ENCODE measurements at regions not wholly inside any gene's neighbourhood (a gene's known extent, or its start where the extent isn't known, plus 50 kb on each side); places are given as distances from the start of the nearest gene placed in this dataset.

GRCh38 chr5:124289130-124289529, 457.3 kb downstream of the ZNF608 start:
- TF ChIP-seq POLR2A (IDR thresholded peaks at IDR 0.05; ENCODE audit: control extremely low read depth in 1 of 2, low read depth in 2 of 2, low read length in 2 of 2) = no peak
- no peak for TF ChIP-seq CTCF (IDR thresholded peaks at IDR 0.05; ENCODE audit: control extremely low read depth in 1 of 3, insufficient read depth in 1 of 3, low read depth in 1 of 3, low read length in 3 of 3)
- no peak for TF ChIP-seq TEAD4 (IDR thresholded peaks at IDR 0.05; ENCODE audit: low read depth, low read length)
- no peak for TF ChIP-seq POLR2AphosphoS5 (IDR thresholded peaks at IDR 0.05; ENCODE audit: low read depth, low read length)
- TF ChIP-seq SRF (IDR thresholded peaks at IDR 0.05; ENCODE audit: low read depth, low read length) = no peak

Measured in H1 (cell line).